MCF 10A (cell line): ENCODE measurements at regions not wholly inside any gene's neighbourhood (a gene's known extent, or its start where the extent isn't known, plus 50 kb on each side); places are given as distances from the start of the nearest gene placed in this dataset.
"Not testable (repeated sequence)": the region's sequence is repeated elsewhere in the genome, so short reads cannot be mapped to it uniquely, and the experiment has no call there.

ENCODE experiments used
- BruUV-seq: library from RNA; stranded (reverse); fragments of 400-500 nt; replicated peaks from 2 replicates; lab custom pipeline; 2021; lab: Mats Ljungman, UMichigan
- CTCF ChIA-PET: fragments of 300-600 bp; sonication (Branson Sonifier 250); formaldehyde crosslinking; extraction: SDS; loops from one replicate; lab custom pipeline; 2021; ENCODE audit warnings: antibody characterized with exemption, inconsistent platforms; lab: Yijun Ruan, JAX
- POLR2A ChIA-PET: fragments of 300-600, 350-650 bp; sonication (Branson Sonifier 250); formaldehyde crosslinking; extraction: SDS; loops from one replicate; lab custom pipeline; 2020; ENCODE audit warnings: antibody characterized with exemption, inconsistent platforms; lab: Yijun Ruan, JAX
- DNase-seq: peaks from one replicate; pipeline ENCODE4 v3.0.0-alpha.2; 2018; ENCODE audit not compliant: unreplicated experiment
- H3K27ac Mint-ChIP-seq: one replicate; pipeline ENCODE4 v1.8.0; 2022; ENCODE audit warnings: mild to moderate bottlenecking, low read depth, mixed read lengths; ENCODE audit not compliant: unreplicated experiment
- H3K27me3 Mint-ChIP-seq: one replicate; pipeline ENCODE4 v1.8.0; 2022; ENCODE audit warnings: mixed read lengths; ENCODE audit not compliant: insufficient read depth, unreplicated experiment
- H3K36me3 Mint-ChIP-seq: one replicate; pipeline ENCODE4 v1.8.0; 2022; ENCODE audit warnings: mild to moderate bottlenecking, moderate library complexity, mixed read lengths; ENCODE audit not compliant: insufficient read depth, unreplicated experiment
- H3K4me1 Mint-ChIP-seq: one replicate; pipeline ENCODE4 v1.8.0; 2022; ENCODE audit warnings: mixed read lengths; ENCODE audit not compliant: insufficient read depth, unreplicated experiment
- H3K4me3 Mint-ChIP-seq: one replicate; pipeline ENCODE4 v1.8.0; 2022; ENCODE audit warnings: mild to moderate bottlenecking, moderate library complexity, mixed read lengths; ENCODE audit not compliant: unreplicated experiment
- H3K9me3 Mint-ChIP-seq: one replicate; pipeline ENCODE4 v1.8.0; 2022; ENCODE audit warnings: mixed read lengths; ENCODE audit not compliant: unreplicated experiment
- CTCF ChIP-seq: fragments of 200-600 bp; IDR thresholded peaks from one replicate; pipeline ENCODE4 v1.8.0; 2022; ENCODE audit warnings: antibody characterized with exemption, mild to moderate bottlenecking; ENCODE audit not compliant: unreplicated experiment
- intact Hi-C: fragments of 100-400 bp; cut with micrococcal nuclease; formaldehyde crosslinking; loops from 2 replicates; pipeline ENCODE4 v1.14.1; 2022

GRCh38 chr4:187726485-187726884, 269.1 kb upstream of the ZFP42 start:
- Mint-ChIP-seq H3K27ac (no peak overlapping the region), H3K9me3 (peaks cover 8% of the 10 kb centered on the region), H3K4me3 (no peak overlapping the region), H3K36me3 (no peaks in the 10 kb centered on the region), H3K4me1 (no peaks in the 10 kb centered on the region), H3K27me3 (no peaks in the 10 kb centered on the region)
- POLR2A ChIA-PET, result no interaction called here
- TF ChIP-seq CTCF, result no peak
- intact Hi-C loops, result no loop called here
- CTCF ChIA-PET, result no interaction called here
- BruUV-seq, result no TSS peak
- no peak for DNase-seq

- Mint-ChIP-seq H3K27ac (no peak overlapping the region), H3K9me3 (peaks cover 13% of the 10 kb centered on the region), H3K4me1 (no peaks in the 10 kb centered on the region), H3K36me3 (no peaks in the 10 kb centered on the region), H3K27me3 (no peaks in the 10 kb centered on the region), H3K4me3 (no peak overlapping the region)
- intact Hi-C loops, result no loop called here
- BruUV-seq, result no TSS peak
- POLR2A ChIA-PET, result interaction anchor here (0.6 kb wide), 3 partner anchors 20 to 745 kb away, joined by 3 to 5 read pairs (median 3); no protein-coding TSS in a partner anchor
- CTCF ChIA-PET, result no interaction called here
- peak; percentile 37 for DNase-seq
- no peak for TF ChIP-seq CTCF
These were observed 263.0 kb upstream of the ZFP42 start for GRCh38 chr4:187732524-187732923.

DNA sequence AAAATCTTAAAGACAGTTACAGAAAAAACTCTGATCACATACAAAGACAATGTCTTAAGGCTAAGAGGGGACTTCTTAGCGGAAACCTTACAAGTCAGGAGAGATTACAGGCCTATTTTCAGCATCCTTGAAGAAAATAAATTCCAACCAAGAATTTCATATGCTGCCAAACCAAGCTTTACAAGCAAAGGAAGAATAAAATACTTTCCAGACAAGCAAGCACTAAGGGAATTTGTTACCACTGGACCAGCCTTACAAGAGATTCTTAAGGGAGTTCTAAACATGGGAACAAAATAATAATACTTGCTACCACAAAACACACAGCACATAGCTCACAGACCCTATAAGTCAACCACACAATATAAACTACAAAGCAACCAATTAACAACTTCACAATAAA, 255.8 kb upstream of the ZFP42 start:
- H3K4me1 Mint-ChIP-seq, result no peaks in the 10 kb centered on the region
- DNase-seq, result no peak
- no TSS peak for BruUV-seq
- no peaks in the 10 kb centered on the region for H3K36me3 Mint-ChIP-seq
- no peak overlapping the region for H3K4me3 Mint-ChIP-seq
- ChIA-PET CTCF (no interaction called here), POLR2A (no interaction called here)
- no peak for TF ChIP-seq CTCF
- intact Hi-C loops, result no loop called here
- H3K27ac Mint-ChIP-seq, result no peak overlapping the region
- H3K27me3 Mint-ChIP-seq, result no peaks in the 10 kb centered on the region
- H3K9me3 Mint-ChIP-seq, result peaks cover 22% of the 10 kb centered on the region

GRCh38 chr4:187744911-187745310, 250.7 kb upstream of the ZFP42 start:
- H3K36me3 Mint-ChIP-seq, result no peaks in the 10 kb centered on the region
- no TSS peak for BruUV-seq
- ChIA-PET POLR2A (no interaction called here), CTCF (no interaction called here)
- no peak for TF ChIP-seq CTCF
- no peak overlapping the region for H3K27ac Mint-ChIP-seq
- no peaks in the 10 kb centered on the region for H3K4me1 Mint-ChIP-seq
- H3K9me3 Mint-ChIP-seq, result peaks cover 24% of the 10 kb centered on the region
- H3K4me3 Mint-ChIP-seq, result no peak overlapping the region
- intact Hi-C loops, result no loop called here
- no peaks in the 10 kb centered on the region for H3K27me3 Mint-ChIP-seq
- DNase-seq, result no peak

DNA sequence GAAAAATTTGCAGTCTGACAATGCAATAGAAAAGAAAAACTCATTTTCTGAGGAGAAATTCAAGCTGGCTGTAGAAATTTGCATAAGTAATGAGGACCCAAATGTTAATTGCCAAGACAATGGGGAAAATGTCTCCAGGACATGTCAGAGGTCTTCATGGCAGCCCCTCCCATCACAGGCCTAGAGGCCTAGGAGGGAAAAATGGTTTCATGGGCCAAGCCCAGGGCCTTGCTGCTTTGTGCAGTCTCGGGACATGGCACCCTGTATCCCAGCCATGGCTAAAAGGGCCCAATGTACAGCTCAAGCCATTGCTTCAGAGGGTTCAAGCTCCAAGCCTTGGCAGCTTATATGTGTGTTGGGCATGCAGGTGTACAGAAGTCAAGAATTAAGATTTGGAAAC, 244.9 kb upstream of the ZFP42 start:
- intact Hi-C loops, H3K27ac Mint-ChIP-seq, H3K4me1 Mint-ChIP-seq, DNase-seq, H3K27me3 Mint-ChIP-seq, CTCF ChIA-PET, H3K36me3 Mint-ChIP-seq, POLR2A ChIA-PET, H3K4me3 Mint-ChIP-seq, BruUV-seq: not testable (repeated sequence)
- H3K9me3 Mint-ChIP-seq, result peaks cover 13% of the 10 kb centered on the region
